ENCODE measurements at regions not wholly inside any gene's neighbourhood (a gene's known extent, or its start where the extent isn't known, plus 50 kb on each side); places are given as distances from the start of the nearest gene placed in this dataset.

- TF ChIP-seq EZH2 (IDR thresholded peaks at IDR 0.05) (no peak), POLR2AphosphoS5 (IDR thresholded peaks at IDR 0.05; ENCODE audit: borderline replicate concordance, low read depth, low read length) (no peak), FOXP2 (optimal IDR thresholded peaks at IDR 0.05; ENCODE audit: control extremely low read depth, extremely low read length, insufficient read depth) (no peak)
These were observed 1133.5 kb downstream of the OLFM4 start for GRCh38 chr13:54162069-54162468.
